ENCODE measurements at regions not wholly inside any gene's neighbourhood (a gene's known extent, or its start where the extent isn't known, plus 50 kb on each side); places are given as distances from the start of the nearest gene placed in this dataset.

- DNase-seq, result no peak
Measured at GRCh38 chr6:43964659-43965570, 162.3 kb downstream of the MRPL14 start.

GRCh38 chr6:43963877-43964658, 163.2 kb downstream of the MRPL14 start:
- DNase-seq, result no peak

GRCh38 chr6:43963203-43963602, 164.0 kb downstream of the MRPL14 start:
- no peak for DNase-seq

GRCh38 chr6:43962458-43962857, 164.8 kb downstream of the MRPL14 start:
- DNase-seq, result no peak

- no peak for DNase-seq
Measured at GRCh38 chr6:43957273-43957672, 170.0 kb downstream of the MRPL14 start.

- no peak for DNase-seq
Measured at GRCh38 chr6:43956478-43956877, 170.8 kb downstream of the MRPL14 start.

- DNase-seq, result no peak
Measured at GRCh38 chr6:43954311-43955131, 172.7 kb downstream of the MRPL14 start.

GRCh38 chr6:43953794-43954310, 173.4 kb downstream of the MRPL14 start:
- DNase-seq, result no peak

- no peak for DNase-seq
Measured at GRCh38 chr6:43953256-43953655, 174.0 kb downstream of the MRPL14 start.

- DNase-seq, result no peak
Measured at GRCh38 chr6:43952746-43953145, 174.5 kb downstream of the MRPL14 start.

GRCh38 chr6:43951756-43952675, 175.2 kb downstream of the MRPL14 start:
- DNase-seq, result no peak

GRCh38 chr6:43951063-43951755, 176.0 kb downstream of the MRPL14 start:
- DNase-seq, result no peak

GRCh38 chr6:43950731-43951062, 176.6 kb downstream of the MRPL14 start:
- no peak for DNase-seq

GRCh38 chr6:43950051-43950605, 177.1 kb downstream of the MRPL14 start:
- no peak for DNase-seq

GRCh38 chr6:43949551-43949991, 177.7 kb downstream of the MRPL14 start:
- no peak for DNase-seq

GRCh38 chr6:43948527-43949485, 178.4 kb downstream of the MRPL14 start:
- no peak for DNase-seq

GRCh38 chr6:43947860-43948259, 177.8 kb downstream of the VEGFA start:
- no peak for DNase-seq

GRCh38 chr6:43946641-43947363, 176.8 kb downstream of the VEGFA start:
- no peak for DNase-seq

GRCh38 chr6:43945768-43946080, 175.7 kb downstream of the VEGFA start:
- no peak for DNase-seq

Data from NCI-H2029 treated with DMSO at 0.1 percent for 48 hours (cell line).